HUES6 (cell line): ENCODE measurements at regions not wholly inside any gene's neighbourhood (a gene's known extent, or its start where the extent isn't known, plus 50 kb on each side); places are given as distances from the start of the nearest gene placed in this dataset.

ENCODE experiments used
- H3K27ac ChIP-seq: 2 replicates; pipeline ENCODE4 v1.7.0; 2013; ENCODE audit warnings: low read depth, mild to moderate bottlenecking, low read length, inconsistent platforms
- H3K27me3 ChIP-seq: 2 replicates; pipeline ENCODE4 v1.6.1; 2013; ENCODE audit warnings: low read length; ENCODE audit not compliant: control insufficient read depth, insufficient read depth
- H3K36me3 ChIP-seq: 2 replicates; pipeline ENCODE4 v1.6.1; 2013; ENCODE audit warnings: low read length; ENCODE audit not compliant: control insufficient read depth, insufficient read depth
- H3K4me1 ChIP-seq: 2 replicates; pipeline ENCODE4 v1.6.1; 2013; ENCODE audit warnings: low read length; ENCODE audit not compliant: control insufficient read depth, insufficient read depth
- H3K4me3 ChIP-seq: 2 replicates; pipeline ENCODE4 v1.5.1; 2013; ENCODE audit warnings: low read depth, low read length
- H3K9ac ChIP-seq: one replicate; pipeline ENCODE4 v1.6.1; 2013; ENCODE audit warnings: mild to moderate bottlenecking, low read length
- H3K9me3 ChIP-seq: 2 replicates; pipeline ENCODE4 v1.6.1; 2013; ENCODE audit warnings: low read depth, low read length; ENCODE audit not compliant: control insufficient read depth, insufficient read depth

GRCh38 chr3:188025555-188025954 lies 128.4 kb upstream of the LPP start:
- Histone ChIP-seq H3K27me3 (no peaks in the 10 kb centered on the region), H3K4me3 (no peak overlapping the region), H3K36me3 (no peaks in the 10 kb centered on the region), H3K9ac (no peak overlapping the region), H3K27ac (no peak overlapping the region), H3K9me3 (no peaks in the 10 kb centered on the region), H3K4me1 (no peaks in the 10 kb centered on the region)

DNA sequence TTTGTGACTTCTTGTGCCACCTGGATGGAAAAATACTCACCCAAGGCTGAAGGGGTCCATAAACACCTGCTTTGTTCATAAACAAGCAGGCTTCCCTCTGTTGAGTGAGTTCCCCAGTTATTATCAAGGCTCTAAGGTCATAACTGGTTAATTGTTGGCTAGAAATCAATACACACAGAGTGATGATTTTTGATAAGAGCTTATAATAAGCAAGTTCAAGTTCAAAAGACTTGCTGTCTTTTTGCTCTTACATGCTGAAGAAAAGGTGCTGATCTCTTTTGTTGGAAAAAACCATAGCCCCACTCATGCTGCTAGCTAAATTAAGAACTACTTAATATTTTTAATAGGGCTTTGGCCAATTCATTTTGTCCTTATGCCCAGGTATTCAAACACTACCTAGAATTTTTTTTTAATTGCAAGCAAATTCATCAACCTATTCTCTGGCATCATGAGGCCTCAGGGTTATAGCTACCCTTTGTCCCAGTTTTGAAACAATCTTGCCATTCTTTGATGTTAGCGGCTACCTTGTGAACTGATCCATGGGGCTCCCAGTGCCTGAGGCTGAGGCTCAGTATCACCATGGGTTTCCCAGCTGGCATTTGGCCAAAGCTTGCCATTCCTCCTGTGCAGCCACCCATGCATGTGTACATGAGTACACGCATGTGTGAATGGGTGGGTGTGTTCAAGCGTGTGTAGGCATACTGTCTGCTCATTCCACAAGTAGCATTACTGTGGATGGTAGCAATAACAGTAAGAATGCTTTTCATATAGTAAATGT lies 127.6 kb upstream of the LPP start:
- Histone ChIP-seq H3K4me1 (no peaks in the 10 kb centered on the region), H3K9ac (no peak overlapping the region), H3K9me3 (no peaks in the 10 kb centered on the region), H3K4me3 (no peak overlapping the region), H3K27ac (no peak overlapping the region), H3K36me3 (no peaks in the 10 kb centered on the region), H3K27me3 (no peaks in the 10 kb centered on the region)

DNA sequence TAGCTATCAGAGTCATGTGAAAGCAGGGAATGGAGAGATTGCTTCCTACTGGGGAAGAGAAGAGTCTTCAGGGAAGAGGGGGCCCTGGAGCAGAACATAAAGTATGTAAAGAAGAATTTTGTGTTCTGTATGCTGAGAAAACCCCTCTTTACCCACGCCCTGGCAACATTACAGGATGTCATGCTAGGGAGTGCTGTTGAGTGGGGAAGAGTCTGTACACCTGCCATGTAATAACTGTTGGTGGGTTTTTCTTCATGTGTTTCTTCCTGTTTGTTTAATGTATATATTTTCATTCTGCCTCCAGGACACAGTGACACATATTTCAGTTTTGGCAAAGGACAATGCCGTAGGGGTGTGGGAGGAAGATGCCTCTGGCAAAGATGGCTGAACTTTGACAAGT lies 122.8 kb upstream of the LPP start:
- Histone ChIP-seq H3K9me3 (no peaks in the 10 kb centered on the region), H3K27ac (no peak overlapping the region), H3K36me3 (no peaks in the 10 kb centered on the region), H3K4me1 (no peaks in the 10 kb centered on the region), H3K27me3 (no peaks in the 10 kb centered on the region), H3K4me3 (no peak overlapping the region), H3K9ac (no peak overlapping the region)

- H3K36me3 ChIP-seq, result no peaks in the 10 kb centered on the region
- no peaks in the 10 kb centered on the region; the same call in 1 of the 2 replicates for H3K27me3 ChIP-seq
- H3K27ac ChIP-seq, result no peak overlapping the region
- H3K4me3 ChIP-seq, result no peak overlapping the region
- H3K4me1 ChIP-seq, result peaks cover 8% of the 10 kb centered on the region
- no peaks in the 10 kb centered on the region for H3K9me3 ChIP-seq
- H3K9ac ChIP-seq, result no peak overlapping the region
Observed at GRCh38 chr3:188034989-188035388, 119.0 kb upstream of the LPP start.

DNA sequence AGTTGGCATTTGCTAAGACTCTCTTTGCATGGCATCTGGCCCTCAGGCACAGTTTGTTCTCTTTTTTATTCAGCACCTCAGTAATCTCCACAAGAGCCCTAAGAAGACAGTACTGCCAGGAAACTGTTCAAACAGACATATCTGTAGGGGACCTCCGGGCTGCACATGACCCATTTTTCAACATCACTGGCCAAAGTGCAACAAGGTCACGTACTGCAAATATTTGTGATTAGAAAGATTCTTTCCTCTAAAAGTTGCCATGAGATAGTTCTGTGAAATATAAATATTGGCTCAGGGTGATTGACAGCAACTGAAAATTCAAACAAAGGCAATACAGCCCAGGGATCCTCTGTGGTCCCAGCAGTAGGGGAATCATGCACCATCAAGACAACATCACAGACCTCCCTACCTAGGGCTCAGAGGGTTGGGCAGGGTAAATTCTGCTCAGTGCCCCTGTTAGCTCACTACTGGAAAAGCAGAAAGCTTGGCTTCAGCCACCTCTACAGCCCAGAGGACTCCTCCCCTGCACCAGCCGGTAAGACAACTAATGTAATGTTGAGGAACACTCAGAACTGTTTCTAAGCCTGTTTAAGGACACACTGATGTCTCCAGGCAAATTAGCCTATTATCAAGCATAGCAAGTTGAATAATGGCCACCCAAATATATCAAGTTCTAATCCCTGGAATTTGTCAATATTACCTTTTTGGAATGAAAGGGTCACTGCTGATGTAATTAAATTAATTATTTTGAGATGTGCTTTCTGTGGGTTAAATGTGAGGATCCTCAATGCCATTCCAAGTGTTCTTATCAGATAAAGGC lies 117.4 kb upstream of the LPP start:
- Histone ChIP-seq H3K36me3 (no peaks in the 10 kb centered on the region), H3K27ac (no peak overlapping the region), H3K4me3 (no peak overlapping the region), H3K27me3 (no peaks in the 10 kb centered on the region; the same call in 1 of the 2 replicates), H3K4me1 (peaks cover 8% of the 10 kb centered on the region), H3K9ac (no peak overlapping the region), H3K9me3 (no peaks in the 10 kb centered on the region)

- H3K27ac ChIP-seq, result no peak overlapping the region
- no peaks in the 10 kb centered on the region for H3K36me3 ChIP-seq
- no peak overlapping the region for H3K4me3 ChIP-seq
- H3K9me3 ChIP-seq, result no peaks in the 10 kb centered on the region
- H3K9ac ChIP-seq, result no peak overlapping the region
- H3K27me3 ChIP-seq, result no peaks in the 10 kb centered on the region; the same call in 1 of the 2 replicates
- peaks cover 12% of the 10 kb centered on the region for H3K4me1 ChIP-seq
Observed at GRCh38 chr3:188037195-188037718, 116.7 kb upstream of the LPP start.

DNA sequence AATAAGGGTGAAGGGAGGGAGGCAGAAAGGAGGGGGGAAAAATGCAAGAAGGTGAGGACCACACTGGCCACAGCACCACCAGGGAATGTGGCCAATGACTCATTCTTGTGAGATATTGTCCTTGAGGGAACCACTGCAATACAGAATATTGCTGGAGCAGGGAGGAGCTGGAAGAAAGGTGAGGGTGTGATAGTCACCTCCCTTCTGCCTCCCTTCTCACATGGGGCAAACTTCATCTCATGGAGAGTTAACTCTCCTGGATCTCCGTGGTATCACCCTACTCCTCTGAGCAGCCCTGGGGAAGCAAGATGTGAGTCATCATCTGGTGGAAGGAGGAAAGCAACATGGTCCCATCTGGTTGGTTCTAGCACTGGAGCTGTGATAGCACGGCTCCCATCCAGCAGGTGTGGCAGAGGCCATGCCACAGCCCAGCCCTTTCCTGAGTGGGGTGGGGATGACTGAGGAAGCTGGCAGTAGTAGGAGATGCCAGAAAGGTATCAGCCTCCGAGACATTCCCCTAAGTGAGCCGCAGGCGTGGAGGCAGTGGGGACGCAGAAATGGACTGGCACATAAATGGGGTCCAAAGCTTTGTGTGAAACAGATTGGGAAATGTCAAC lies 115.9 kb upstream of the LPP start:
- H3K27ac ChIP-seq, result no peak overlapping the region
- no peaks in the 10 kb centered on the region for H3K36me3 ChIP-seq
- H3K9me3 ChIP-seq, result no peaks in the 10 kb centered on the region
- H3K27me3 ChIP-seq, result no peaks in the 10 kb centered on the region; the same call in 1 of the 2 replicates
- H3K9ac ChIP-seq, result no peak overlapping the region
- H3K4me3 ChIP-seq, result no peak overlapping the region
- H3K4me1 ChIP-seq, result peaks cover 13% of the 10 kb centered on the region

- Histone ChIP-seq H3K9me3 (no peaks in the 10 kb centered on the region), H3K36me3 (no peaks in the 10 kb centered on the region), H3K27me3 (peaks cover 3% of the 10 kb centered on the region; the same call in 1 of the 2 replicates), H3K9ac (no peak overlapping the region), H3K27ac (no peak overlapping the region), H3K4me3 (no peak overlapping the region), H3K4me1 (peaks cover 13% of the 10 kb centered on the region)
Observed at GRCh38 chr3:188041193-188041592, 112.8 kb upstream of the LPP start.

- no peaks in the 10 kb centered on the region for H3K36me3 ChIP-seq
- peaks cover 8% of the 10 kb centered on the region for H3K4me1 ChIP-seq
- H3K4me3 ChIP-seq, result no peak overlapping the region
- peaks cover 3% of the 10 kb centered on the region; the same call in 1 of the 2 replicates for H3K27me3 ChIP-seq
- no peak overlapping the region for H3K9ac ChIP-seq
- no peaks in the 10 kb centered on the region for H3K9me3 ChIP-seq
- H3K27ac ChIP-seq, result no peak overlapping the region
Observed at GRCh38 chr3:188041895-188042294, 112.1 kb upstream of the LPP start.

- H3K4me3 ChIP-seq, result no peak overlapping the region
- H3K36me3 ChIP-seq, result no peaks in the 10 kb centered on the region
- peaks cover 3% of the 10 kb centered on the region; the same call in 1 of the 2 replicates for H3K27me3 ChIP-seq
- no peak overlapping the region for H3K9ac ChIP-seq
- H3K4me1 ChIP-seq, result peaks cover 6% of the 10 kb centered on the region
- H3K27ac ChIP-seq, result no peak overlapping the region
- no peaks in the 10 kb centered on the region for H3K9me3 ChIP-seq
Observed at GRCh38 chr3:188042466-188042865, 111.5 kb upstream of the LPP start.
